K562 (cell line): ENCODE measurements at regions not wholly inside any gene's neighbourhood (a gene's known extent, or its start where the extent isn't known, plus 50 kb on each side); places are given as distances from the start of the nearest gene placed in this dataset.
A peak's percentile ranks its signal among the peaks of the same experiment; 100 is the strongest.

Experiments
- ATAC-seq: fragments of 200-7000 bp; cut with Tn5 transposase; 3 replicates; pipeline ENCODE4 v1.9.1; 2020; ENCODE audit warnings: moderate library complexity
- BruUV-seq: library from RNA; stranded (reverse); fragments of 400-500 nt; replicated peaks from 2 replicates; lab custom pipeline; 2021; lab: Mats Ljungman, UMichigan
- CTCF ChIA-PET: fragments of 300-600 bp; formaldehyde crosslinking; extraction: SDS; loops from one replicate; lab custom pipeline; 2021; ENCODE audit warnings: low intra/inter-chr PET ratio; lab: Yijun Ruan, JAX
- POLR2A ChIA-PET: fragments of 300-600, 350-650 bp; sonication (Branson Sonifier 250); formaldehyde crosslinking; extraction: SDS; loops from one replicate; lab custom pipeline; 2021; ENCODE audit warnings: antibody characterized with exemption, inconsistent platforms; lab: Yijun Ruan, JAX
- DNase-seq, 4 experiments: peaks; one replicate each; pipeline versions ENCODE4 v3.0.0 to v3.0.0-alpha.2; 2011 to 2018; ENCODE audit warnings: low spot score in 3 of 4, mixed read lengths in 3 of 4; ENCODE audit errors: extremely low read depth in 1 of 4
- FAIRE-seq: peaks from 2 replicates; lab custom pipeline; 2011; peaks lifted over from hg19 to GRCh38; lab: Jason Lieb, UNC
- H2AFZ ChIP-seq: 2 replicates; pipeline ENCODE4 v1.6.0; 2011; ENCODE audit warnings: low read depth, low read length, control low read depth, inconsistent platforms
- H3K27ac ChIP-seq: fragments of 200-600 bp; 3 replicates; pipeline ENCODE4 v1.8.0; 2011; ENCODE audit warnings: low read depth, mild to moderate bottlenecking, control low read depth, inconsistent platforms, low read length, moderate library complexity, mixed read lengths; ENCODE audit errors: extremely low read depth
- H3K27me3 ChIP-seq, 2 experiments: fragments of 300-600 bp in 1 of 2; 2 replicates in 1 of 2; 3 replicates in 1 of 2; pipeline versions ENCODE4 v1.6.0 to v1.8.0; 2011; ENCODE audit warnings: inconsistent platforms in 2 of 2, low read length in 2 of 2, mild to moderate bottlenecking in 1 of 2, mixed read lengths in 1 of 2, moderate library complexity in 1 of 2; ENCODE audit not compliant: control insufficient read depth in 2 of 2, insufficient read depth in 2 of 2
- H3K36me3 ChIP-seq: fragments of 300-600 bp; 3 replicates; pipeline ENCODE4 v1.8.0; 2011; ENCODE audit warnings: mild to moderate bottlenecking, low read length, inconsistent platforms; ENCODE audit not compliant: control insufficient read depth, insufficient read depth
- H3K4me1 ChIP-seq, 2 experiments: fragments of 200-600 bp in 1 of 2; replicated peaks in 1 of 2; 2 replicates in 1 of 2; 3 replicates in 1 of 2; pipeline versions ENCODE4 v1.5.1 to v1.8.0; 2011; ENCODE audit warnings: inconsistent platforms in 2 of 2, low read length in 2 of 2, mild to moderate bottlenecking in 1 of 2, mixed read lengths in 1 of 2, moderate library complexity in 1 of 2; ENCODE audit not compliant: control insufficient read depth in 2 of 2, insufficient read depth in 2 of 2
- H3K4me2 ChIP-seq: 2 replicates; pipeline ENCODE4 v1.6.1; 2011; ENCODE audit warnings: low read length, control low read depth, inconsistent platforms, mixed read lengths; ENCODE audit not compliant: insufficient read depth
- H3K4me3 ChIP-seq: fragments of 200-600 bp; sonication (generic), shearing (Covaris generic); 2 replicates; pipeline ENCODE4 v1.5.1; 2016; ENCODE audit warnings: control low read depth, inconsistent platforms
- H3K79me2 ChIP-seq: fragments of 200-600 bp; 3 replicates; pipeline ENCODE4 v1.8.0; 2011; ENCODE audit warnings: low read length, inconsistent platforms; ENCODE audit not compliant: control insufficient read depth, insufficient read depth
- H3K9ac ChIP-seq, 2 experiments: 2 replicates each; pipeline versions ENCODE4 v1.6.0 to v1.6.1; 2011; ENCODE audit warnings: low read depth in 2 of 2, low read length in 2 of 2, control low read depth in 1 of 2, inconsistent platforms in 1 of 2, mild to moderate bottlenecking in 1 of 2, mixed read lengths in 1 of 2; ENCODE audit not compliant: insufficient read depth in 1 of 2
- H3K9me1 ChIP-seq: one replicate; pipeline ENCODE4 v1.6.0; 2011; ENCODE audit warnings: inconsistent platforms, mild to moderate bottlenecking, low read length, moderate library complexity; ENCODE audit not compliant: control insufficient read depth, insufficient read depth
- H3K9me3 ChIP-seq: replicated peaks from 2 replicates; pipeline ENCODE4 v1.5.1; 2011; ENCODE audit warnings: low read depth, low read length, inconsistent platforms; ENCODE audit not compliant: control insufficient read depth, insufficient read depth
- H4K20me1 ChIP-seq: replicated peaks from 2 replicates; pipeline ENCODE4 v1.6.1; 2011; ENCODE audit warnings: low read length, inconsistent platforms, mixed read lengths; ENCODE audit not compliant: control insufficient read depth, insufficient read depth
- DDX20 ChIP-seq: fragments of 450-650 bp; IDR thresholded peaks from 2 replicates; pipeline ENCODE4 v1.6.1; 2016; ENCODE audit warnings: missing genetic modification characterization, low read depth, mild to moderate bottlenecking, missing compliant biosample characterization, moderate library complexity
- DNMT1 ChIP-seq: fragments of 450-650 bp; IDR thresholded peaks from 2 replicates; pipeline ENCODE4 v1.6.1; 2016; ENCODE audit warnings: antibody characterized with exemption, mild to moderate bottlenecking
- ELK1 ChIP-seq: sonication (generic); formaldehyde crosslinking; IDR thresholded peaks from 2 replicates; pipeline ENCODE4 v1.8.1; 2022; ENCODE audit warnings: missing genetic modification reagents
- FOXK2 ChIP-seq, 2 experiments: fragments of 450-650 bp; IDR thresholded peaks in 1 of 2; conservative IDR thresholded peaks in 1 of 2; 2 replicates each; pipeline ENCODE4 v1.6.1; 2016; ENCODE audit warnings: low read depth in 2 of 2, mild to moderate bottlenecking in 1 of 2
- MCM3 ChIP-seq: fragments of 450-650 bp; IDR thresholded peaks from 2 replicates; pipeline ENCODE4 v1.6.1; 2016
- POLR2G ChIP-seq: fragments of 200-400 bp; formaldehyde crosslinking; IDR thresholded peaks from 2 replicates; pipeline ENCODE4 v1.6.1; 2017; ENCODE audit warnings: low read depth, mild to moderate bottlenecking, antibody characterized with exemption, low read length, moderate library complexity
- SNIP1 ChIP-seq: fragments of 450-650 bp; IDR thresholded peaks from 2 replicates; pipeline ENCODE4 v1.7.1; 2017; ENCODE audit warnings: low read depth, mild to moderate bottlenecking
- SOX6 ChIP-seq: fragments of 450-650 bp; IDR thresholded peaks from 2 replicates; pipeline ENCODE4 v1.6.1; 2014; ENCODE audit warnings: mild to moderate bottlenecking
- THRAP3 ChIP-seq: fragments of 450-650 bp; IDR thresholded peaks from 2 replicates; pipeline ENCODE4 v1.6.1; 2016; ENCODE audit warnings: mild to moderate bottlenecking, inconsistent platforms, borderline replicate concordance
- WGBS: fragments of 100-300 bp; shearing (Covaris generic); methylation state at CpG from one replicate; pipeline ENCODE4 v1.1.6; 2016; ENCODE audit warnings: low coverage, mixed read lengths; ENCODE audit not compliant: insufficient coverage; ENCODE audit errors: missing lambda C conversion rate; 5-methylcytosine and 5-hydroxymethylcytosine counted together
- in situ Hi-C: fragments of 300-500 bp; cut with MboI; formaldehyde crosslinking; loops from 4 replicates; pipeline ENCODE4 v1.15.0; 2018; ENCODE audit warnings: inconsistent platforms, mixed read lengths
- intact Hi-C: fragments of 100-400 bp; cut with micrococcal nuclease; formaldehyde crosslinking; loops from 2 replicates; pipeline ENCODE4 v1.14.2; 2022

- H3K27me3 ChIP-seq, result no peaks in the 10 kb centered on the region
- no peak overlapping the region for H2AFZ ChIP-seq
- TF ChIP-seq ELK1 (CRISPR knock-in tag) (no peak), FOXK2 (conservative IDR thresholded peaks at IDR 0.05 in 1 of 2, IDR thresholded peaks at IDR 0.05 in 1 of 2; ENCODE audit: low read depth in 2 of 2) (no peak), POLR2G (no peak), SNIP1 (no peak), DNMT1 (no peak), THRAP3 (no peak), SOX6 (no peak), MCM3 (no peak), DDX20 (no peak)
- no peaks in the 10 kb centered on the region for H3K9me1 ChIP-seq
- intact Hi-C loops (no loop called here), in situ Hi-C loops (no loop called here)
- ChIA-PET POLR2A (no interaction called here), CTCF (no interaction called here)
- 5% methylated on average over 5 of the region's 13 CpGs for WGBS
- H3K4me3 ChIP-seq, result no peak overlapping the region
- no peaks in the 10 kb centered on the region for H3K79me2 ChIP-seq
- H3K4me1 ChIP-seq, result no peaks in the 10 kb centered on the region
- H3K9me3 ChIP-seq, result no peaks in the 10 kb centered on the region
- no peak overlapping the region for H3K4me2 ChIP-seq
- no peaks in the 10 kb centered on the region for H3K36me3 ChIP-seq
- FAIRE-seq (no peak), DNase-seq (no peak), ATAC-seq (no peak)
- no peaks in the 10 kb centered on the region for H4K20me1 ChIP-seq
- H3K9ac ChIP-seq, result no peak overlapping the region
- BruUV-seq, result TSS peak; percentile 42
- H3K27ac ChIP-seq, result no peak overlapping the region
Measured at GRCh38 chr13:82458169-82458568, 1424.1 kb downstream of the SLITRK1 start.
